Posterior cingulate gyrus (tissue), 11 donors: ENCODE measurements at regions not wholly inside any gene's neighbourhood (a gene's known extent, or its start where the extent isn't known, plus 50 kb on each side); places are given as distances from the start of the nearest gene placed in this dataset.
"Not testable (repeated sequence)": the region's sequence is repeated elsewhere in the genome, so short reads cannot be mapped to it uniquely, and the experiment has no call there.

Experiments
- DNase-seq, 10 donors: peaks; one replicate each; pipeline versions ENCODE4 v3.0.0 to v3.0.0-alpha.2; 2020 to 2021; ENCODE audit warnings: mixed read lengths in 3 of 10
- intact Hi-C: fragments of 100-400 bp; cut with DNase I; formaldehyde crosslinking; loops from one replicate; pipeline ENCODE4 v1.15.1; 2023

DNA sequence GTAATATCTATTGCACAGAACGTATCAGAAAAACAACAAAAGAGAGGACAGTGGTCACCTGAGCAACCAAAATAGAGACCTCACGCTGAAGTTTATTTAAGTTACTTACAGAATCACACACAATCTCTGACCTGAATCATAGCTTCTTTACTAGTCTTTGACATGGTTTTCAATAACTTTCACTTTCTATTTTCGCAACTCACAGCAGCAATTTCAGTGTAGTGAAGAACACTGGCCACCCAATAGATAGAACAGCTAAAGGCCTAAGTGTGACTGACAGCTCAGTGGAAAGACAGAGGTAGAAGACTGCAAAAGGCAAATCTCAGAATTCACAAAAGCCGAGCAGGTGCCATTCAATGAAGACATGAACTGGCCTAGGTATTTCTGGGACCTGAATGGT, 435.6 kb upstream of the CHRM3 start:
- intact Hi-C loops = loop anchor here (5.0 kb wide), 2 partner anchors 698 to 1088 kb away; no protein-coding TSS in a partner anchor

DNA sequence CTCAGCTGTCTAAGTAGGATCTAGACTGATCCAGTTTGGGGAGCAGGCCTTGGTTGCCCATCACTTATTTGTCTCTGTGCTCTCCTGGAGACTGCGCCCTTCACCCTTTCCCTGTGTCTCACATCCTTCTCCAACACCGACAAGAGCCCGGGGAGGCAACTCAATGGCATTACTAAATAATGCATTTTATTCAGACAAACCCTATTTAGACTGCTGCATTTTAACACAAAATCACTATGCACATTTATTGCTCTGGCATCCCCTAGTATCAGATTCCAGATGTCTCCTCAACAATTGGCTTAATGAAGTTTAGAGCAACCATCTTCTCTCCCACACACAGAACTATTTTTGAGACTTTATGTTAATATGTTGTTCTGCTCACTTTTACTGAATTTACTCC, 436.4 kb upstream of the CHRM3 start:
- intact Hi-C loops = loop anchor here (5.0 kb wide), 2 partner anchors 698 to 1088 kb away; no protein-coding TSS in a partner anchor
- no peak for DNase-seq

More for the DNA sequence above, 435.6 kb upstream of the CHRM3 start:
- DNase-seq = no peak

DNA sequence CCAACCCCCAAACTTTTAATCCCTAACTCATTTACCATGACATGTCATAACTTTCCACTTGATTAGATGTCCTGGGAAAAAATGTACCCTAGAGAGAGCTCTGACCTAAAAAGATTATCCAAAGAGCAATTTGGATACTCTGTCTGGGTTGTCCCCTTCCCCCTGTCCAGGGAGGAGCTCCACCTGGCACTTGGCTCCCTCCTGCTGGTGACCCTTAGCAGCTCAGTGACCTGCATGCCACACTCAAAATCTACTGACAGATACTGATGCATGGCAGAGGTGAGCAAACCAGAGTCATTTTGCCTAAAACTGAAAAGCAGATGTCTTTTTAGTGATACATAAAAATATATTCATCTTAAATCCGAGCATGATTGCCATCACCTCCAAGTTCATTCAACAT, 442.3 kb upstream of the CHRM3 start:
- intact Hi-C loops = no loop called here
- no peak for DNase-seq

DNA sequence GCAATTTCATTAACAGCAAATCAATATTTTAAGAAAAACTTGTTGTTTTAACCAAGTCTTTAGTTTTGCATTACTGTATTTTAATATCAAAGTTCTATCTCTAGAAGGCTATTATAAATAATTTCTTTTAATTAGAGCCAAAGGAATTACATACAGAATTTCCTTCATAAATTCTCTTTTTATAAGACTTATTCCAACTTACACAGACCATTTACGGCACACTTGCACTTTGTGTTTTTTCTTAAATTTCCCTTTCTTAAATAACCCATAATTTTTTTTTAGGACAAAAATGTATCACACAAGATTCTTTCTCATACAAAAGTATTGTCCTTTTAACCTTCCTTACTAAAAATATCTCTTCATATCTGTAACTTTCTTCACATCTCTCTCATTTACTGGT, 458.5 kb upstream of the CHRM3 start:
- intact Hi-C loops = no loop called here
- no peak for DNase-seq

DNA sequence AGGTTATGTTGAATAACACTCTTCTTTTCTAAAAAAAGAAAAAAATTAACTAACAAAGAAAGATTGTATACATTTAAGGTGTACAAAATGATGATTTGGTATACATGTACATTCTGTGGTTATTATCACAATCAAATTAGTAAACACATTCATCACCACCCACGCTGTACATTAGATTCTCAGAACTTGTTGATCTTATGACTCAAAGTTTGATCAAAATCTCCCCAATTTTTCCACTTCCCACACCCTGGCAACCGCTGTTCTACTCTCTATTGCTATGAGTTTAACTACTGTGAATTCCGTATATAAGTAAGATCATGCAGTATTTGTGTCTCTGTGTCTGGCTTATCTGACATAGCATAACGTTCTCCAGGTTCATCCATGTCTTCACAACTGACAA, 469.5 kb upstream of the CHRM3 start:
- DNase-seq = no peak
- intact Hi-C loops = no loop called here

DNA sequence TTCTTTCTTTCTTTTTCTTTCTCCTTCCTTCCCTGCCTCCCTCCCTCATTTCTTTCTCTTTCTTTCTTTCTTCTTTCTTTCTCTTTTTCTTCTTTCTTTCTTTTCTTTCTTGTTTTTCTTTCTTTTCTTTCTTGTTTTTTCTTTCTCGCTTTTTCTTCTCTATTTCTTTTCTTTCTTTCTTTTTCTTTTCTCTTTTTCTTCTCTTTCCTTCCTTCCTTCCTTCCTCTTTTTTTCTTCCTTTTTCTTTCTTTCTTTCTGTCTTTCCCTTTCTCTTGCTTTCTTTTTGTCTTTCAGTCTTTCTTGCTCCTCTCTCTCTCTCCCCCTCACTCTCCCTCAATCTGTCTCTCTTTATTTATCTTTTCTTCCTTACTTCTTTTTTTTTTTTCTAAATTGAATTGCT, 472.0 kb upstream of the CHRM3 start:
- DNase-seq = no peak
- intact Hi-C loops = no loop called here

DNA sequence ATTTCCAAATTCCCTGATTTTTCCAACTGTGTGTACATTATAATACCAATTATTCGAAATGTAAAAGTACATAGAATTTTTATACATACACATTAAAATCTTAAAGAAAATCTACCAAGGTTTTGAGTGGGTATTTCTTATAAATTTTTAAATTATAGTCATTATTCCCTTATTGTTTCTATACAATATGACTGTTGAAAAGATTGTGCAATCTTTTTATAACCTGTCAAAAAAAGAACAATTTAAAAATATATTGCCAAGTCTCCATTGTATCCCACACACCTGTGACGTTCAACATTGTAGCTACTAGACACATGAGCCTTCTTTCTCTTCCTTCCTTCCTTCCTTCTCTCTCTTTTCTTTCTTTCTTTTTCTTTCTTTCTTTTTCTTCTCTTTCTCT, 473.2 kb upstream of the CHRM3 start:
- intact Hi-C loops = no loop called here
- DNase-seq = no peak

DNA sequence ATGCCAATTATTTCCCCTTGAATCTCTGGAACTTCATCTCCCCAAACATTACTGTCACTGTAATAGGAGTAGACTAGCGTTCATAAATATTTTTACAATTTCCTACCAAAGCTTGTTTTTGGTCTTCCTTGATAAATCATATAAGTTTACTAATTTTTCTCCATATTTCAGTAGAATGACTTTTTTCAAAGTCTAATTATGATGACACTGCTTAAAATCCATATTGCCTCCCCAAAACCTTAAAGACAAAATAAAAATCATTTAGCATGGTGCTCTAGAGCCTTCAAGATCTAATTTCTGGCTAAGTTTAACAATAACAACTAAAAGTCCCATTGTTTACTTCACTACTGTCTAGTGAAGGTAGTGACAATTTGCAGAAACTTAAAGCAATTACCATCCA, 474.2 kb upstream of the CHRM3 start:
- DNase-seq = no peak
- intact Hi-C loops = no loop called here

DNA sequence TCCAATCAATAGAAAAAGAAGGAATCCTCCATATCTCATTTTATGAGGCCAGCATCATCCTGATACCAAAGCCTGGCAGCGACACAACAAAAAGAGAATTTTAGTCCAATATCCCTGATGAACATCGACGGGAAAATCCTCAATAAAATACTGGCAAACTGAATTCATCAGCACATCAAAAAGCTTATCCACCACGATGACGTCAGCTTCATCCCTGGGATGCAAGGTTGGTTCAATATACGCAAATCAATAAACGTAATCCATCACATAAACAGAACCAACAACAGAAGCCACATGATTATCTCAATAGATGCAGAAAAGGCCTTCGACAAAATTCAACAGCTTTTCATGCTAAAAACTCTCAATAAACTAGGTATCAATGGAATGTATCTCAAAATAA, 483.6 kb upstream of the CHRM3 start:
- intact Hi-C loops, DNase-seq: not testable (repeated sequence)

DNA sequence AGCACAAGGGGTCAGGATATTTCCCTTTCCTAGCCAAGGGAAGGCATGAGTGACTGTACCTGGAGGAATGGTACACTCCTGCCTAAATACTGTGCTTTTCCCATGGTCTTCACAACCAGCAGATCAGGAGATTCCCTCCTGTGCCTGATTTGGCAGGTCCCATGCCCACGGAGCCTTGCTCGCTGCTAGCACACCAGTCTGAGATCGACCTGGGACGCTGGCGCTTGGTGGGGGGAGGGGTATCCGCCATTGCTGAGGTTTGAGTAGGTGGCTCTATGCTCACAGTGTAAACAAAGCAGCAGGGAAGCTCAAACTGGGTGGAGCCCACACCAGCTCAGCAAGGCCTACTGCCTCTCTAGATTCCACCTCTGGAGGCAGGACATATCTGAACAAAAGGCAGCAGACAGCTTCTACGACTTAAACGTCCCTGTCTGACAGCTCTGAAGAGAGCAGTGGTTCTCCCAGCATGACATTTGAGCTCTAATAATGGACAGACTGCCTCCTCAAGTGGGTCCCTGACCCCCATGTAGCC, 486.0 kb upstream of the CHRM3 start:
- intact Hi-C loops = no loop called here
- peak in 2 of 10 donors; percentile 34 to 57 for DNase-seq

DNA sequence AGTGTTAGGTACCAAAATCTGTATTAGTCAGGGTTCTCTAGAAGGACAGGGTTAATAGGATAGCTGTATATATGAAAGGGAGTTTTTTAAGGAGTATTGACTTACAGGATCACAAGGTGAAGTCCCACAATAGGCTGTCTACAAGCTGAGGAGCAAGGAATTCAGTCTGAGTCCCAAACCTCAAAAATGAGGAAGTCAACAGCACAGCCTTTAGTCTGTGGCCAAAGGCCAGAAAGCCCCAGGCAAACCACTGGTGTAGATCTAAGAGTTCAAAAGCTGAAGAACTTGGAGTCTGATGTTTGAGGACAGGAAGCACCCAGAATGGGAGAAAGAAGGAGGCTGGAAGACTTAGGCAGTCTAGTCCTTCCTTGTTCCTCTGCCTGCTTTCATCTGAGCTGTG, 487.5 kb upstream of the CHRM3 start:
- intact Hi-C loops = no loop called here
- DNase-seq = no peak

DNA sequence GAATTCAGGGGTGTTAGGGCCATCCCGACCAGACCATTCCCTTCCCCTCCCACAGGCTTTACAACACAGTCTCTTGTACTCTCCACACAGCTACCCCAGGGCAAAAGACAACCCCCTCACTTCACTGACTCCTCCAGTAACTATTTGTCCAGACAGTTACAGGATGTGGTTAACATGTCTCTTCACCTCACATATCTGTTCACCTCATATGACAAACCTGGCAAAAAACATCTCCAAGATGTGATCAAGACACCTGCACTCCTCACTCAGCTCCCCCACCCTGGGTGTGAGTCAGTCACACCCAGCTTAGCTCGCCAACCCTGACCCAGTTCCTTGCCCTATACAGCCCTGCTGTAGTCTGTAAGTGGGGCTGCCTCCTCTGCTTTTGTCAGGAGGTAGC, 490.5 kb upstream of the CHRM3 start:
- intact Hi-C loops = no loop called here

DNA sequence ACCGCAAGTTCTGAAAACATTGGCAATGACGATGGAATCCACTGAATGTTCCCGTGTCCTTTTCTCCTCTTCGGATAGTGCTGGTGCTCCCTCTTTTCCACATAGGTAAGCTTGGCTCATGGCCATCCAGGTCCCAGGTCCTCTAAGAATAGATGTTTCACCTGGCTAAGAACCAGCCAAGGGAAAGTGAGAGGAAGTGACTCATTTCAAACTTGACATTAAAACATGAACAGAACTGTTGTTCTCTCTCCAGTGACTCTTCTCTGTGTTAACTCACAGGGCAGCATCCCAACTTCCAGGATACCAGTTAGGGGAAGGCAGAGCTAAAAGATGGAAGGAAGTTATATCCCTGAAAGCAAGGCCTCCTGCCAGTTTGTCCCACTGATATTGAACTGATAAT, 493.8 kb upstream of the CHRM3 start:
- DNase-seq = no peak
- intact Hi-C loops = no loop called here

More for the DNA sequence above, 490.5 kb upstream of the CHRM3 start:
- no peak for DNase-seq

DNA sequence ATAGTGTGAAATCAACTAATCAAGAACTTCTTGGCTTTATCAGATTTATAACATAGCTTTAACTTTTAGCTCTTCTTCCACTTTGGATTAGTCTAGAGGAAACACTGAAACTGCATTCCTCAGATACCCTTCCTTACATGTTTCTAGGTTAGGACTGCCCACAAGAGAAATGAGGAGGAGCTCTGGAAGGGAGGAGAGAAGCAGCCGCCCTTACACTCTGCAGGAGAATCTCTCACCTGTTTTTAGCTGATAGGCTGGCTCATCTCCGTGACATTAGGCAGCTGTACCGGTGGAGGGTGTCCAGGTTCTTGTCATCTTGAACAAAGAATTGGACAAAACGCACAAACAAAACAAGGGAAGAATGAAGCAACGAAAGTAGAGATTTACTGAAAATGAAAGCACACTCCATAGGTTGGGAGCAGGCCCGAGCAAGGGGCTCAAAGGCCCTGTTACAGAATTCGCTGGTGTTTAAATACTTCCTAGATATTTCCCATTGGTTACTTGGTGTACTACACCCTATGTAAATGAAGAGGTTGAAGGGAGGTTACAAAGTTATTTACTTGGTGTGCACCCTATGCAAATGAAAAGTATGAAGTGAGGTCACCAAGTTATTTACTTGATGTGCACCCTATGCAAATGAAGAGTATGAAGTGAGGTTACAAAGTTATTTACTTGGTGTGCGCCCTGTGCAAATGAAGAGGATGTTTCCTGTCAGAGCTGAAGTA, 524.9 kb upstream of the CHRM3 start:
- intact Hi-C loops = no loop called here
- DNase-seq = no peak

DNA sequence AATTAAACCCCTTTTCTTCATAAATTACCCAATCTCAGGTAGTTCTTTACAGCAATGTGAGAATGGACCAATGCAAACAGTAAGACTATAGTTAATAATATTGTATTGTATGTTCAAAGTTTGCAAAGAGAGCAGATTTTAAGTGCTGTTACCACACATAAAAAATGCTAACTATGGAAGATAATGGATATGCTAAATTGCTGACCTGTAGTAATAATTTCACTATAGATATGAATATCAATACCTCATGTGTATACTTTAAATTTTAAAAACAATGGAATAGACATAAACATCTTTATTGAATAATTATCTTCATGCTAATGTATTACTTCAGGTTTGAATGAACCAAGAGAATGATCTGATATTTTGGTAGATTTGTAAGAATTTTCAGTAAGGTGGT, 552.4 kb upstream of the CHRM3 start:
- DNase-seq = no peak
- intact Hi-C loops = no loop called here

DNA sequence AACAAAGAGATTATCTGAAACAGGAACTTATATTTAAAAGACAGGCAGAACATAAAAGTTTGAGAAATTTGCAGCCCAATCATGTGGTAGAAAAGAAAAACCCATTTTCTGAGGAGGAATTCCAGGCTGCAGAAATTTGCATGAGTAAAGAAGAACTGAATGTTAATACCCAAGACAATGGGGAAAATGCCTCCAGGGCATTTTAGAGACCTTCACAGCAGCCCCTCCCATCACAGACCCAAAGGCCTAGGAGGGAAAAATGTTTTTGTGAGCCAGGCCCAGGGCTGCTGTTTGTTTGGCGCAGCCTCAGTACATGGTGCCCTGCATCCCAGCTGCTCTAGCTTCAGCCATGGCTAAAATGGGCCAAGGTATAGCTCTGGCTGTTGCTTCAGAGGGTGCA, 554.3 kb upstream of the CHRM3 start:
- peak in 1 of 10 donors; percentile 54 for DNase-seq
- intact Hi-C loops = no loop called here

DNA sequence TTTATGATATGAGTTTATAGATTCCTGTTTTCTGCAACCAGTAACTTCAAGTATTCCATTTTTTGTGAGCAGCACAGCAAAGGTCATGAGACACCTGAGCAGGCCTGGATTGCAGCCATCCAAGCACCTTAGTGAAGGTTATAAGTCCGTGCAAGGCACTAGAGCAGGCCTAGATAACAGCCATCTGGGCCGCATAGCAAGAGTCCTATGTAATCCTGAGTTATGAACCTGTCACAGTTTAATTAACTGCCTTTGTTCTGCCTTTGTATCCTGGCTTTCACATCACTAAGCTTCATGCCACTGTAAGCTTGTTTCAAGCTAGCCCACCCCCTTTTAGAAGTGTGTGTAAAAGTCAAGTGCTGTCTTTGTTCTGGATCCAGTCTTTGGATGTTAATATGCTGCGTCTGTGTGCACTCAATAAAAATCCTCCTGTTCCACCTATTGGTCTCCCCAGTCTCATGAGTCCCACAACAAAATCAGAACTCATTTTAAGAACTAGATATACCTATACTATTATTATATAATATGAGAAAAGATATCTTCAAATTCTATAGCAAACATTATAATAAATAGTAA, 556.2 kb upstream of the CHRM3 start:
- intact Hi-C loops = no loop called here
- no peak for DNase-seq

DNA sequence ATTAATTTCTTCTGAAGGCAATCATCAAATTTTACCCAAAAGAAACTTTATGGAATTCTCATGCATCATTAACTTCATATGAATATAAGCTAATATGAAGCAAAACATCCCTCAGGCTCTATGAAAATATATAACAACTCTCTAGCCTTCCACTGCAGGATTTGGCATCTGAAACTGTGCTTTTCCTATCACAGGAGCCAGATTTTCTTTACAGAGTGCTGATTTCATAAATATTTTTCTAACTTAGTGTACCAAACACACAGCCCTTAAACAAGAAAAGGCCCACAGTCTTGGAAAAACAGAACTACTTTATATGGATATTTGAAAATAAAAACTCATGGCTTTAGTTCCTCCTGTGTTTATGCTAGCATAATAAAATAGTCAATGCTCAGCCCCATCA, 559.5 kb upstream of the CHRM3 start:
- intact Hi-C loops = no loop called here
- no peak for DNase-seq

DNA sequence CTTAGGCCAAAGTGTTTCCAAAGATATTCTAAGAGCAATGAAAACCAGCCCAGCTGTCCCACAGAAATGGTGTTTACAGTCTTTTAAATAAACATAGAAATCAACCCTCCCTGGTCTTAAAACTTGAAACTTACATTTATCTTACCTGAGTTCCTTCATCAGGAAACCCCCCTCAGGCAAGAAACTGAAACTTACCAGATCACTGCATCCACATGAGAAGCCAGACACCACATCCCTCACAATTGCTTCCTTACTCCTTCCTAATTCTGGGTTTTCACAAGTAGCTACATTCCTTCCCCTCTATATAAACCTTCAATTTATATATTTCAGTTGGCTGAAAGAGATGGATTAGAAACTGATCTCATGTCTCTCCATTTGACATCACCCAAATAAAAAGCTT, 563.0 kb upstream of the CHRM3 start:
- DNase-seq = no peak
- intact Hi-C loops = no loop called here

DNA sequence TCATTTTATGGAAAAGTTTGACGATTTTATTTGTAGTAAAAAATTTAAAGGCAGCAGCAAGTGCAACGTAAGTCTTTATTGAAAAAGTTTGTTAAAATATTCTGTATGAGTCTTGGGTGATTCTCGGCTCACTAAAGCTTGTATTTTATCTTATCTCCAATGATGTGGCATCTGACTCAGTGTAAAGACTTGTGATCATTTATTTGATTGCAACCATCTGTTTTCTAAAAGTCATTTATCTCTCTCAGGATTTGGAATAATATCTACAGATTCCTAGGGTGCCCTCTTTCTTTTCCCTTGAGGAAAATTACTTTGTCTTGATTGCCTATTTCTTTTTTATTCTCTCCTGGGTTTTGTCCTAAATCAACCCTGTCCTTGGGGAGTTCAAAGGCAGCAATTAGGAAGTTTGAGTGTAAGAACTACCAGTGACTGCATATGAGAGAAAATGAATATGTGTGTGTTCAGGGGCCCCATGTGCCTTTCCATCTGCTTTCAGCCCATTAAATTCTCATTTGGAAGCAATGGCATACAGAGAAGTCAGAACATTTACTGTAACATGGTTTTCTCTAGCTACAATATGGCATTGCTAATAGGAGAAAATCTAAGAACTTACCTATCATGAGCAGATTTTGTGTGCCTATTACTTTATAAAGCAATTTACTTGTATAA, 575.0 kb upstream of the CHRM3 start:
- intact Hi-C loops = no loop called here
- no peak for DNase-seq

DNA sequence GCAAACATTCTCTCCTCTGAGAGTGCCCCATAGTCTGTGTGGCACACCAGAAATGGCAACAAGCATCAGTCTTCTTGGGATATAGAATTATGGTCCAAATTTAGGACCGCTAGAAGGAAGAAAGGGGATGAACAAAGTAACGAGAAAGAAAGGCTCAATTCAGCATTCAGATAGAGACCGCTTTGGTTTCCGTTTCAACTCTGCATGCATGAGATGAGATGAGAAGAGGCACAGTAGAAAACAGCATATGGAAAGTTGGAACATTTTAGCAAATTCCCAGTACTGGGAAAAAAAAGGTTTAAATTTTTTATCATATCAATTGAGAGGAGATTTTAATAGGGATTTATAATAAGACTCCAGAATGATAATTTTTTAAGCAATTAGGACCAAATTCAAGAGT, 595.5 kb upstream of the CHRM3 start:
- intact Hi-C loops = no loop called here

More for the DNA sequence above, 595.5 kb upstream of the CHRM3 start:
- no peak for DNase-seq
